Fibroblast of lung (primary cell): ENCODE measurements at regions not wholly inside any gene's neighbourhood (a gene's known extent, or its start where the extent isn't known, plus 50 kb on each side); places are given as distances from the start of the nearest gene placed in this dataset.

Experiments
- DNase-seq, 2 donors: peaks; one replicate each; pipeline versions ENCODE4 v3.0.0 to v3.0.0-alpha.2; 2010; ENCODE audit warnings: low read depth in 2 of 2
- H2AFZ ChIP-seq: 2 replicates; pipeline ENCODE4 v1.5.1; 2012; ENCODE audit warnings: low read length, control low read depth, inconsistent platforms
- H3K27ac ChIP-seq: 2 replicates; pipeline ENCODE4 v1.5.1; 2011; ENCODE audit warnings: low read length, control low read depth; ENCODE audit not compliant: insufficient read depth
- H3K27me3 ChIP-seq: 2 replicates; pipeline ENCODE4 v1.5.1; 2011; ENCODE audit warnings: mild to moderate bottlenecking, low read length; ENCODE audit not compliant: control insufficient read depth, insufficient read depth
- H3K36me3 ChIP-seq: 2 replicates; pipeline ENCODE4 v1.5.1; 2011; ENCODE audit warnings: low read length; ENCODE audit not compliant: control insufficient read depth, insufficient read depth
- H3K4me1 ChIP-seq: 2 replicates; pipeline ENCODE4 v1.5.1; 2011; ENCODE audit warnings: low read length; ENCODE audit not compliant: control insufficient read depth, insufficient read depth; ENCODE audit errors: extremely low read depth
- H3K4me2 ChIP-seq: 2 replicates; pipeline ENCODE4 v1.5.1; 2011; ENCODE audit warnings: low read length, control low read depth; ENCODE audit not compliant: insufficient read depth; ENCODE audit errors: extremely low read depth
- H3K4me3 ChIP-seq, 4 experiments: fragments of 200-600 bp in 1 of 4; sonication (generic) in 1 of 4; replicated peaks in 1 of 4; 2 replicates each; pipeline ENCODE4 v1.5.1; 2011 to 2016; ENCODE audit warnings: low read length in 4 of 4, low read depth in 3 of 4, mild to moderate bottlenecking in 3 of 4, control low read depth in 2 of 4, inconsistent platforms in 1 of 4, mixed read lengths in 1 of 4; ENCODE audit not compliant: insufficient read depth in 1 of 4; ENCODE audit errors: control extremely low read depth in 1 of 4
- H3K79me2 ChIP-seq: 2 replicates; pipeline ENCODE4 v1.5.1; 2012; ENCODE audit warnings: mild to moderate bottlenecking, low read length, inconsistent platforms; ENCODE audit not compliant: control insufficient read depth, insufficient read depth
- H3K9ac ChIP-seq: 2 replicates; pipeline ENCODE4 v1.5.1; 2011; ENCODE audit warnings: mild to moderate bottlenecking, low read length, control low read depth; ENCODE audit not compliant: insufficient read depth
- H3K9me3 ChIP-seq: 2 replicates; pipeline ENCODE4 v1.5.1; 2012; ENCODE audit warnings: low read depth, low read length; ENCODE audit not compliant: control insufficient read depth, insufficient read depth
- H4K20me1 ChIP-seq: 2 replicates; pipeline ENCODE4 v1.5.1; 2011; ENCODE audit warnings: low read length; ENCODE audit not compliant: control insufficient read depth, insufficient read depth; ENCODE audit errors: extremely low read depth
- EZH2 ChIP-seq: IDR thresholded peaks from 2 replicates; pipeline ENCODE4 v1.5.1; 2012; ENCODE audit warnings: low read length, control low read depth, mild to moderate bottlenecking; ENCODE audit errors: missing control alignments
- TF ChIP-seq, protein P1 (sequence below), 2 donors: IDR thresholded peaks in 1 of 2; conservative IDR thresholded peaks in 1 of 2; 1 replicate in 1 of 2; 2 replicates in 1 of 2; pipeline ENCODE4 v1.5.1; 2011 to 2012; ENCODE audit warnings: low read length in 2 of 2, control low read depth in 1 of 2, inconsistent platforms in 1 of 2, low read depth in 1 of 2, mild to moderate bottlenecking in 1 of 2

GRCh38 chr7:20959281-20959680 is 172.6 kb upstream of the SP8 start:
- H3K27me3 ChIP-seq: no peaks in the 10 kb centered on the region
- no peak overlapping the region for H2AFZ ChIP-seq
- H3K9ac ChIP-seq: no peak overlapping the region
- no peaks in the 10 kb centered on the region for H3K4me1 ChIP-seq
- TF ChIP-seq EZH2: no peak
- TF ChIP-seq, protein P1, sequence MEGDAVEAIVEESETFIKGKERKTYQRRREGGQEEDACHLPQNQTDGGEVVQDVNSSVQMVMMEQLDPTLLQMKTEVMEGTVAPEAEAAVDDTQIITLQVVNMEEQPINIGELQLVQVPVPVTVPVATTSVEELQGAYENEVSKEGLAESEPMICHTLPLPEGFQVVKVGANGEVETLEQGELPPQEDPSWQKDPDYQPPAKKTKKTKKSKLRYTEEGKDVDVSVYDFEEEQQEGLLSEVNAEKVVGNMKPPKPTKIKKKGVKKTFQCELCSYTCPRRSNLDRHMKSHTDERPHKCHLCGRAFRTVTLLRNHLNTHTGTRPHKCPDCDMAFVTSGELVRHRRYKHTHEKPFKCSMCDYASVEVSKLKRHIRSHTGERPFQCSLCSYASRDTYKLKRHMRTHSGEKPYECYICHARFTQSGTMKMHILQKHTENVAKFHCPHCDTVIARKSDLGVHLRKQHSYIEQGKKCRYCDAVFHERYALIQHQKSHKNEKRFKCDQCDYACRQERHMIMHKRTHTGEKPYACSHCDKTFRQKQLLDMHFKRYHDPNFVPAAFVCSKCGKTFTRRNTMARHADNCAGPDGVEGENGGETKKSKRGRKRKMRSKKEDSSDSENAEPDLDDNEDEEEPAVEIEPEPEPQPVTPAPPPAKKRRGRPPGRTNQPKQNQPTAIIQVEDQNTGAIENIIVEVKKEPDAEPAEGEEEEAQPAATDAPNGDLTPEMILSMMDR (conservative IDR thresholded peaks at IDR 0.05 in 1 of 2, IDR thresholded peaks at IDR 0.05 in 1 of 2; ENCODE audit: low read depth in 1 of 2, low read length in 2 of 2): no peak
- no peak overlapping the region for H3K4me3 ChIP-seq
- H4K20me1 ChIP-seq: no peaks in the 10 kb centered on the region
- H3K27ac ChIP-seq: no peak overlapping the region
- DNase-seq: no peak
- H3K4me2 ChIP-seq: no peak overlapping the region
- no peaks in the 10 kb centered on the region for H3K9me3 ChIP-seq
- no peaks in the 10 kb centered on the region for H3K79me2 ChIP-seq
- no peaks in the 10 kb centered on the region for H3K36me3 ChIP-seq

- H3K79me2 ChIP-seq: no peaks in the 10 kb centered on the region
- H3K4me1 ChIP-seq: no peaks in the 10 kb centered on the region
- H3K36me3 ChIP-seq: no peaks in the 10 kb centered on the region
- TF ChIP-seq, protein P1 (conservative IDR thresholded peaks at IDR 0.05 in 1 of 2, IDR thresholded peaks at IDR 0.05 in 1 of 2; ENCODE audit: low read depth in 1 of 2, low read length in 2 of 2): no peak
- no peak for TF ChIP-seq EZH2
- no peaks in the 10 kb centered on the region for H3K27me3 ChIP-seq
- H3K9me3 ChIP-seq: no peaks in the 10 kb centered on the region
- H2AFZ ChIP-seq: no peak overlapping the region
- no peak overlapping the region for H3K4me2 ChIP-seq
- H3K27ac ChIP-seq: no peak overlapping the region
- no peak overlapping the region for H3K9ac ChIP-seq
- no peak overlapping the region for H3K4me3 ChIP-seq
- H4K20me1 ChIP-seq: no peaks in the 10 kb centered on the region
- no peak for DNase-seq
These were observed 177.0 kb upstream of the SP8 start for GRCh38 chr7:20963556-20964280.

- Histone ChIP-seq H3K9me3 (no peaks in the 10 kb centered on the region), H3K4me3 (no peak overlapping the region), H3K4me2 (no peak overlapping the region), H3K27me3 (no peaks in the 10 kb centered on the region), H3K4me1 (no peaks in the 10 kb centered on the region), H3K36me3 (no peaks in the 10 kb centered on the region), H3K27ac (no peak overlapping the region), H2AFZ (no peak overlapping the region), H3K9ac (no peak overlapping the region), H4K20me1 (no peaks in the 10 kb centered on the region), H3K79me2 (no peaks in the 10 kb centered on the region)
- TF ChIP-seq, protein P1 (conservative IDR thresholded peaks at IDR 0.05 in 1 of 2, IDR thresholded peaks at IDR 0.05 in 1 of 2; ENCODE audit: low read depth in 1 of 2, low read length in 2 of 2): no peak
- no peak for TF ChIP-seq EZH2
- no peak for DNase-seq
These were observed 177.7 kb upstream of the SP8 start for GRCh38 chr7:20964281-20964918.
